Activated CD8-positive, alpha-beta memory T cell treated with anti-CD3 and anti-CD28 coated beads, Interleukin-2, amount 50 U/mL, for 4 hours (primary cell): ENCODE measurements at regions not wholly inside any gene's neighbourhood (a gene's known extent, or its start where the extent isn't known, plus 50 kb on each side); places are given as distances from the start of the nearest gene placed in this dataset.
"Not testable (repeated sequence)": the region's sequence is repeated elsewhere in the genome, so short reads cannot be mapped to it uniquely, and the experiment has no call there.

ENCODE experiments used
- DNase-seq: peaks from one replicate; pipeline ENCODE4 v3.0.0-alpha.2; 2020

- DNase-seq = no peak
These were observed 1050.0 kb downstream of the GALC start for GRCh38 chr14:86942936-86943335.

DNA sequence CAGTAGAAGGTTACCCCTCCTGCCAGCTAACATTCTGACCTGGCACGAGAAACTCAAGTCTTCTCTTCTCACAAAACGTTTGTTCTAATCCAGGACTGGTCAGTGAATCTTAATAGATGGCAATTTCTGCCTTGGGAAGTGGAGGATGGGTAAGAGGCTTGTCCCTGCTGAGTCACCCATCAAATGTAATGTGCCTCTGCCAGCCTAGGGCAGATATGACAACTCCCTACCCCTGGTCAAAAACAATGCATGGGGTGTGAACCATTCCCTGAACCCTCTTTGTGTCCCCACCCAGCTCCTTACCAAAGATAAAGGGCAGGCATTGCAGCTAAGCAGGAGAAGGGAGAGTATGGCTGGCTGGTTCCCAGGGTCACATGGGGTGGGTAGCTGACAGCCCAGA is 1052.9 kb downstream of the GALC start:
- no peak for DNase-seq

DNA sequence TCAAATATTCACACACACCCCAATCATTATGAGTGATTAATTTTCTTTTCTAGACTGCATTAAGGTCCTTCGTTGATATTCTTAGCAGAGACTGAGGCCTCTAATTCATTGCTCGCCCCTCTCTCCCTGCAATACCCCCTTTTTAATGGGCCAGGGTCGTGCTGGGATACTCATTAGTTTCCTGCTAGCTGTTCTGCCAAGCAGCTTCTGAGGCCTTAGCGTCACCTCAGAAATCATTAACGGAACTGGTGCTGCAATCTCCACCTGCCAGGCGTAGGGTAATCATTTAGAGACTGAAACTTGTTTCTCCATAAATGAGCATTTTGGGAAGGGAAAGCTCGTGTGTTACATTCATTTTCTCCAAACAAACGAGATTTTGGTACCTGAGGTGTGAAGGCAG is 1054.7 kb downstream of the GALC start:
- DNase-seq = no peak

DNA sequence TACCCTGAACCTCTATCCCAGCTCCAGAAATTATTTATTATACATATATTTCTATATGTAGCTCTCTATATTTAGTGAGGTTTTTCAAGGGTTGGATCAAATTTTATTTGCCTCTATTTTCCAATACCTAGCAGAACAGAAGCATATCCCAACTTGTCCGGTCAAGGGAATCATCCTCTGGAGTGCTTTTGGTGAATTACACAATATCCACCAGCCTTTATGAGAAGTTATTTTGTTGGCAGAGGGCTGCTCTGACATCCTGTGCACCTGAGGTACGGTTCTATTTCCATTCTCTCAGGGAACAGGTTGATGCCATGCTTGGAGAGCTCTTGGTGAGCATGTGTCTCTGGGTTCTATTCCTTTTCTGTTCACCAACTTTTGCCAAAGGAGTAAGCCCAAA is 1056.4 kb downstream of the GALC start:
- no peak for DNase-seq

DNA sequence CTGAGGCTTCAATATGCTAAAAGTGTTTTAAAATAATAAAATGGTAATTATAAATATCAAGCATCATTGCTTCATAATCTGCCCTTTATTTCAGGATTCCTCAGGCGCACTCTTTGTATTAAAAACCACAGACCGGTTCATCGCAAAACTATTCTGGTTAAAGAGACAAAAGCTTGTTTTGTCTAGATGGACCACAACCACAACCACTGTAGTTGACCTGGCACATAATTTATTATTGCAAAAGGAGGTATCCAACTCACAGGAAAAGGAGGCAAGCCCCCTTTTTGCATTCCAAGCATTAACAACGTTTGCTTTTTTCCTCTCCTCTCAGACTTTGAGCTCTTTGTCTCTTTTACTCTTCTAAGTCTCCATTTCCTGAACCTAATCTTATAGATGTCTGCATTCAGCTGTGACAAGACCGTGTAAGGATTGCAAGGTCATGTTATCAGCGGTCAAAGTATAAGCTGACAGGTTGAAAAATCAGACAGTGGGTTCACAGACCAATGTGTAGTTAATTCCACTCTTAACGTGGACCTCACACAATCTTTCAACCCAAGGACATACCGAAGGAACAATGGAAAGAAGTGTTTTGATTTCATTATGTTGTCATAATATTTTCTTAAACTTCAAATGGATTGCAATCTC is 1057.6 kb downstream of the GALC start:
- no peak for DNase-seq

DNA sequence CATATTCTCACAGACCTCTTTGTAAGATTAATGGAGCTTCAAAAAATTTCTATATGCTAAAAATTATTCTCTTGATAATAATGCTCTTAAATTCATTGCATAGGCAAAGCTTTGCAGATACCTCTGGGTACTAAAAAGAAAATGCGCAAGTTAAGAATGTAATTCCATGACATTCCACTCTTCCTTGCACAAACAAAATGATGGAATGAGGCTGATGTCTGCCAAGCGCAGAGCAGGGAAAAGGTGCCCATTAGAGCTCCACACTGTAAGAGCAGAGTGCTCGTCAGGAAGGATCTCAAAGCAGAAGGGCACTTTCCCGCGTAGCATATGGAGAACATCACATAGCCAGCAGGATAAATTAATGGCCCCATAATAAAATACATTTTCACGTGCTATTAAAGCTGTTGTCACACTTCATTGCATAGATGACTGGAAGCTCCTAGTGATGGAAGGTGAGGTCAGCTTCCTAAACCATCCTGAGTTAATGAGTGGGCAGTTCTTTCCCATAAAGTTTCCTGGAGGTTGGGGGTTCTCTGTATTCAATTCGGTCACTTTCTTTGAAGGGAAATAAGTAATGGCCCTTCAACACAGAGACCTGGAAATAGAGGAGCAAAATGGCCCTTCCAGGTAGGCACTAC is 1058.9 kb downstream of the GALC start:
- no peak for DNase-seq

- DNase-seq = no peak
These were observed 1059.5 kb downstream of the GALC start for GRCh38 chr14:86933460-86933859.

DNA sequence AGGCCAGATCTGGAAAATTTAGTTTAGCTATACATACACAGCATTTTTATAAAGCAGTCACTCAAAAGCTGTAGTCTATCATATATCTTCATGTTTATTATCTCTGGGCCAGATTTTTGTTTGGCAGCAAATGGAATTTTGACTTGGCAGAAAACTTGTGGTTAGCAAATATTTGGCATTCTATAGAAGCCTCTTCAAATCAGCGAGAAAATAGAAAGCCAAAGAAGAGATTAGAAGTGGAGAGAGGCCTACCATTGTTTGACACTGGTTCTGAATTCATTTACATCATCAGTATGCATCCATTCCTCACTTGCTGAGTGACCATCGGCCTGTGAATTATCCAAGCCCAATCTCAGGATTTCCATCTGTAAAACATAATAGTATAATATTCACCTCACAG is 1077.6 kb downstream of the GALC start:
- no peak for DNase-seq

- no peak for DNase-seq
These were observed 1080.3 kb downstream of the GALC start for GRCh38 chr14:86912709-86913108.

GRCh38 chr14:86911486-86911885 is 1081.5 kb downstream of the GALC start:
- no peak for DNase-seq

DNA sequence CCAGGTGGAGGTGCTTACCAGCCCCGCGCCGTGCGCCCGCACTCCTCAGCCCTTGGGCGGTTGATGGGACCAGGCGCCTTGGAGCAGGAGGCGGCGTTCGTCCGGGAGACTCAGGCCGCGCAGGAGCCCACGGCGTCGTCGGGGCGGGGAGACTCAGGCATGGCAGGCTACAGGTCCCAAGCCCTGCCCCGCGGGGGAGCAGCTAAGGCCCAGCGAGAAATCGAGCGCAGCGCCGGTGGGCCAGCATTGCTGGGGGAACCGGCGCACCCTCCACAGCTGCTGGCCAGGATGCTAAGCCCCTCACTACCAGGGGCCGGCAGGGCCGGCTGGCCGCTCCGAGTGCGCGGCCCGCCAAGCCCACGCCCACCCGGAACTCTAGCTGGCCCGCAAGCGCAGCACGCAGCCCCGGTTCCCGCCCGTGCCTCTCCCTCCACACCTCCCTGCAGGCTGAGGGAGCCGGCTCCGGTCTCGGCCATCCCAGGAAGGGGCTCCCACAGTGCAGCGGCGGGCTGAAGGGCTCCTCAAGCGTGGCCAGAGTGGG is 1087.5 kb downstream of the GALC start:
- not testable (repeated sequence) for DNase-seq

DNA sequence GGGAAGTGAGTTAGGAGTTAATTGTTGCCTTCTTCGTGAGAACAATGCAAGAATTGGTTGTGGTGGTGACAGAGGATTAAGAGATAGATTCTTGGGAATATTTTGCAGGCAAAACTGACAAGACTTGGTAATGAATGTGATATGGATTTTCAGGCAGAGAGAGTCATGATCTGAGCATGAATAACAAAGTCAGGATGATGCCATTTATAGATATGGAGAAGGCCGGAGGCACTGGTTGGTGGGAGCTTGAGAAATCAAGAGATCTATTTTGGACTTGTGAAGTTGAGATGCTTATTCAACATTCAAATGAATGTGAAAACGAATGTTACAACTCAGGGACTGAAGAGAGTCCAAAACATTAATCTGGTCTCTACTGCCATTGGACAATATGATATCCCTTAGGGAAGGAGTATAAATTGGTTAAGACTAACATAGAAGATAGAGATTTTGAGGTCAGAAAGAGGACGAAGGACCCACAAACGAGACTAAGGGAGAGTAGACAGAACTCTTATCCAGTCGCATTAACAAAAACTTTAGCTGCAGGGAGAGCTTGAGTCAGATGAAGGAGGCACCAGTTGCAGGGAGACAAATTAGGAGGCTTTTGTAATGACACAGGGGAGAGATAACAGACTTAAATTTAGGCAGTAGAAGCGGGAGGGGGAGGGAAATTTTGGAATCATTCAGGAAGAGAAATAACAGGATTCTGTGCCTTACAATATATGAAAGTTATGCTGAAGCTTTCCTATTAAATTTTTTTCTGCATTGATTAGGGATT is 1090.6 kb downstream of the GALC start:
- DNase-seq = no peak

GRCh38 chr14:86897704-86898513 is 1095.1 kb downstream of the GALC start:
- DNase-seq = no peak

DNA sequence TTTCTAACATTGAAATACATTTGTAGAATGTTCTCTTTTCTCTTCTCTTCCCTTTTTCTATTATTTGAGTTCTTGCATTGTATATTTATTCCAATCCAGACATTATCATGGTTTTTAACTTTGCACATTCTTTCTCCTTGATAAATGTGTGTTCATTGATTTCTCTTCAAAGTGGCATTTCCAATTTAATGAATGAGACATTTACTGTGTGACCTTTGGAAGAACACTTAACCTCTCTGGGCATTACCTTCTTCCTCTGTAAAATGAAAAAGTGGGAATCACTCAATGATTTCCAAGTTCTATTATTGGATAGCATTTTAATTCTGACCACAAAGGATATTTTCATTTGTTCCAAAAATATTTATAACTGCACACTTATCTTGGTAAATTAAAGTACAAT is 1095.8 kb downstream of the GALC start:
- DNase-seq = no peak

DNA sequence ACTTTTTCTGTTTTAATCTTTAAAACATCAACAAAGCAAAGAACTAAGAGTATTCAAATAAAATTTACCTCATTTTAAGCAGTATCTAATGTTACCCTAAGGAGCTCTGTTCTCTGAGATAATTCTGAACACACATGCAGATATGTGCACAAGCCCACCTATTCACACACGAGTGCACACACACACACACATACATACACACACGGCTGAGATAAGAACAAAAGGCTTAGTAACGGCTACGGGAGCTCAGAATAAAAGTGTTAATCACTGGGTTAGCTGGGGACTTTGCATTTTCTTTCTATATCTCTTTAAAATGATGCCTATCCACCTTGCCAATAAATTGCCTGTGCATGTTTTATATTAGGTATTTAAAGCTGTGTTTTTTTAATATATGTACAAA is 1096.3 kb downstream of the GALC start:
- DNase-seq = no peak

DNA sequence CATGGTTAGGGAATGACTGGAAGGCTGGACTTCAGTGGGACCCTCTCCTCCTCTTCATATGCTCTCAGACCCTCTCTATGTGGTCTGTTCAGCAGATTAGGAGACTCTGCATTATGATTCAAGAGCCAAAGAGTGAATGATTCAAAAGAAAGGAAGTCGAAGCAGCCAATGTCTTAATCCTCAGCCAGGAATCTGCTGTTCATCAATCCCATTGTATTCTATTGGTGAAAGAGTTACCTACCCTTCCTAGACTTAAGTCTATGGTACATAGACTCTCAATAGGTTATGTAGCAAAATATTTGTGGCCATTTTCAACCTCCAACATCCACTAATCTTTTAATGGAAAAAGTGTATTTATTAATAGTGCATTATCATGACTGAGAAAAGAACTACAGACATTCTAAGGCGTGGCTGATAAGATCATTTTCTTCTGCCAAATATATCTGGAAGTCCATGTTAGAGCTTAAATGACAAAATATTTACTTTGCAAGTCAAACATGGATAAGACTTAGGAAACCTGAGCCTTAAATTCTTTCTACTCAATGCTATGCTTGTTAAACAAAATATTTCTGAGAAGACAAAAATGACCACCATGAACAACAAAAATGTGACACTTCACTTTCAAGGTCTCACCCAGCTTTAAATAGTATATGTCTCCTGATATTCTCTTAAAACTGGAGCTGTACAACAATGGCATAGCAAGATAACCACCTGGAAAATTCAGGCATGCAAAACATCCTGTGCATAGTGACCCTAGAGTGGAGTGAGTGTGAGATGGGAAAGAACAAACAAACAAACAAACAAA is 1100.6 kb downstream of the GALC start:
- no peak for DNase-seq

- no peak for DNase-seq
These were observed 1107.7 kb downstream of the GALC start for GRCh38 chr14:86885280-86885679.

- no peak for DNase-seq
These were observed 1108.5 kb downstream of the GALC start for GRCh38 chr14:86884498-86884897.

- no peak for DNase-seq
These were observed 1110.2 kb downstream of the GALC start for GRCh38 chr14:86882818-86883217.

DNA sequence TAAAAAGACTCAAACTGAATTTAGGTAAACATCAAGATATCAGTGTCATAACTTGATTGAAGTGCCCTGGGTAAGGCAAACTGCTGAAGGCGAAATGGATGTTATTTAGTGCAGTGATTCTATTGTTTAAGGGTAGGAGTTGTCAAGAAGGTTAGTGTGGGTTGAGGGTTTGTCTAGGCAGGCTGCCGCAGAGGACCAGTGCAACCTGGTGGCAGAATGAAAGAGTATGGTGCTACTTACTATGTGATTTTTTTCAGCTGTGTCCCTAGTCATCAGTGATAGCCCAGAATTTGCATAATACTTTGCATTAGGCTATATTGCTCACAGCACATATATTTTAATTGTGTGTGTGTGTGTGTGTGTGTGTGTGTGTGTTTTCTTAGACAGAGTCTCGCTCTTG is 1127.0 kb downstream of the GALC start:
- DNase-seq = no peak

DNA sequence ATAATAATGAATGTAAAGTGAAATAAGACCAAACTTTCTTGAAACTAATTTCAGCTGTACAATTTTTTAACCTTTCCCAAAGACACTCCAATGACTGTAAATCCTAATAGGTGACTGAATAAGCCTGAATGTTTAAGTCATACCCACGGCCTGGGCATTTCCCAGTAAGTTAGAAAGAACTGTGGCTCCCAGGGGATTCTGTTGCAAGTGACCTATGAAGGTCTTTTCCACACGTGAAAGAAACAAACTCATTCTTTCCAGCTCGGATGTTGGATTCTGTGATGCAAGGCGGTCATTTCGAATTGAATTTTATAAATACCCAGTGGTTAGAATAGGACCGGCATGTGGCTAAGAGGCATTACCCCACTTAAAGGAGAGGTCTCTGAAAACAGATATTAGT is 1134.4 kb downstream of the GALC start:
- no peak for DNase-seq

DNA sequence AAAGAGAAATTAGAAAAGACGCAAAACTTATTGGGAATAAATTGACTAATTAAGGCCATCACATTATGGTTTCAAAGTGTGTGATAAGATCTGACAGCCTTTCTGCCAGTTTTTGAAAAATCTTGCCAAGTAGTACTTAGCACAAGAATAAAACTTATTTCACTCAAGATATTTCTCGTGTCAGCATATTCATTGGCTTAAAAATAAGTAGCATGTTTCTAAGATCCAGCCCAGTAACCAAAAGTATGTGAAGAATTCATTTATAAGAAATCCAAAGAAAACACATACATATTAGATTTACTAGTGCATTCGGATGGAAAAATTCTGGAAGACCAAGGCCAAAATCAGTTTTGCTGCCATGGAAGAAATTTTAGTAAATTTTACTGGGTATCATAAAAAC is 1135.0 kb downstream of the GALC start:
- no peak for DNase-seq
